ENCODE measurements at regions not wholly inside any gene's neighbourhood (a gene's known extent, or its start where the extent isn't known, plus 50 kb on each side); places are given as distances from the start of the nearest gene placed in this dataset.

DNA sequence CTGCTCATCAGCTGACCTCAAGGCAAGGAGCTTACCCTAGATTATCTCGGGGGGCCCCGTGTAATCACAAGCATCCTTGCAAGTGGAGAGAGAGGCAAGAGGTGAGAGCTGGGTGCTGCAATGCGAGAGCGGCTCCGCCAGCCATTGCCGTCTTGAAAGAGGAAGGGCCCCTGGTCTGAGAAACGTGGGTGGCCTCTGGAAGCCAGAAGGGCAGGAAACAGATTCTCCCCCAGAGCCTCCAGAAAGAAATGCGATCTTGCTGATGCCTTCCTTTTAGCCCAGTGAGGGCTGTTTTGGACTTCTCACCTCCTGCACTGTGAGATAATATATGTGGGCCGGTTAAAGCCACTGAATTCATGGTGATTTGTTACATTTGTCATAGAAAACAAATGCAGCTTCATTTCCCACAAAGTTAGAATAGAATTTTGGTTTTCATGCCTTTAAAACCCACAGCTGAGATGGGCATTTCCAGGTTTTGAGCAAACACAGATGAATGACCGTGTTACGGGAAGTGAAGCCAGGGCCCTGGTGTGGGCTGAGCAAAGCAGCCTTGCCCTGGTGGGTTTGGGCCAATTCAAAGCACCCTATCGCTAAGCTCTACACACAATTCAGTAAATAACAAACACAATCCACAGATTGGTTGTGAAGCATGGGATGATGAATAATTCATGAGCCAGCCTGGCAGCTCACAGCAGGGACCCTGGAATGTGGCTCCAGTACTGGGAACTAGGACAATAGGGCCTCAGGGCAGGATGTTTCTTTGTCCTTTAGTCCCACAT, 319.9 kb upstream of the HS6ST1 start:
- Histone ChIP-seq H3K9me3 (ENCODE audit: control insufficient read depth, insufficient read depth, low read length) (no peaks in the 10 kb centered on the region), H3K36me3 (ENCODE audit: control insufficient read depth, insufficient read depth, low read length) (no peaks in the 10 kb centered on the region), H3K4me3 (ENCODE audit: low read depth, low read length) (no peak overlapping the region), H3K27me3 (ENCODE audit: control insufficient read depth, insufficient read depth, low read length) (peaks cover 5% of the 10 kb centered on the region), H3K27ac (ENCODE audit: low read depth, low read length) (peak overlapping the region; percentile 98), H3K9ac (ENCODE audit: low read depth, low read length) (peak overlapping the region; percentile 64), H3K4me1 (ENCODE audit: control insufficient read depth, insufficient read depth, low read length) (peaks cover 24% of the 10 kb centered on the region)

DNA sequence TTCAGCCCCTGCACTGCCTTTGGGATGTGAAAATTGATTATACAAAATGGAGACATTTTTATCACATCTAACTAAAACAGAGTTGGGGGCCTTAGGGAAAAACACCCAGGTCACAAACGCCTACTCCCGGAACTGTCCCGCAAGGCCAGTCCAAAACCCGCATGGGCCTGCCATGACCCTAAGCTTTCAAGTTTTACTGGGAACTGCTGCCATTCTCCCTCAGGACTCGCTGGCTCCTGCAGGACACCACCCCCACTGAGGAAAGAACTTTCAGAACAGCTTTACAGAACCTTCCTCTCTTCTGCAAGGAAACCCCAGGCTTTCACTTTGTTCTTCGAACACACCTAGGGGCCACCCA, 320.4 kb upstream of the HS6ST1 start:
- Histone ChIP-seq H3K4me1 (ENCODE audit: control insufficient read depth, insufficient read depth, low read length) (peaks cover 30% of the 10 kb centered on the region), H3K9ac (ENCODE audit: low read depth, low read length) (peak overlapping the region; percentile 64), H3K27me3 (ENCODE audit: control insufficient read depth, insufficient read depth, low read length) (peaks cover 5% of the 10 kb centered on the region), H3K36me3 (ENCODE audit: control insufficient read depth, insufficient read depth, low read length) (no peaks in the 10 kb centered on the region), H3K9me3 (ENCODE audit: control insufficient read depth, insufficient read depth, low read length) (no peaks in the 10 kb centered on the region), H3K4me3 (ENCODE audit: low read depth, low read length) (no peak overlapping the region), H3K27ac (ENCODE audit: low read depth, low read length) (peak overlapping the region; percentile 98)

DNA sequence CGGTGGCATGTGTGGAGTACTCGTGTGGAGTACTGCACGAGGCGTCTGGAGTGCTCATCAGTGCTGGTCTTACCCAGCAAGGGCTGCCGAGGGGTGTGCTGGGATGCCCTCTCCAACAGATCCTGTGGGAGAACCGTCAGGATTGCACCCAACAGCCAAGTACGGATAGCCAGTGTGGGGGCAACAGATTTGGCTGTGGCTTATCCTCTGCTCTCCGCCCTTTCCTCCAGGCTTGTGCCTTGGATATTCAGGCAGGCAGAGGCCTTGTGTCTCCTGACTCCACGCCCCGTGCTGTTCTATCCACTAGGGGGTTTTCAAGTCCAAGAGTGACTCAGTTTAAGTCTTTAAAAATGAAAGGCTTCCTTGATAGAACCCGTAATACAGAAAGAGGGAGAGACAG, 321.0 kb upstream of the HS6ST1 start:
- Histone ChIP-seq H3K27me3 (ENCODE audit: control insufficient read depth, insufficient read depth, low read length) (peaks cover 5% of the 10 kb centered on the region), H3K27ac (ENCODE audit: low read depth, low read length) (peak overlapping the region; percentile 98), H3K9ac (ENCODE audit: low read depth, low read length) (peak overlapping the region; percentile 64; the same call in 1 of the 2 replicates), H3K36me3 (ENCODE audit: control insufficient read depth, insufficient read depth, low read length) (no peaks in the 10 kb centered on the region), H3K4me3 (ENCODE audit: low read depth, low read length) (no peak overlapping the region), H3K4me1 (ENCODE audit: control insufficient read depth, insufficient read depth, low read length) (peaks cover 34% of the 10 kb centered on the region), H3K9me3 (ENCODE audit: control insufficient read depth, insufficient read depth, low read length) (no peaks in the 10 kb centered on the region)

DNA sequence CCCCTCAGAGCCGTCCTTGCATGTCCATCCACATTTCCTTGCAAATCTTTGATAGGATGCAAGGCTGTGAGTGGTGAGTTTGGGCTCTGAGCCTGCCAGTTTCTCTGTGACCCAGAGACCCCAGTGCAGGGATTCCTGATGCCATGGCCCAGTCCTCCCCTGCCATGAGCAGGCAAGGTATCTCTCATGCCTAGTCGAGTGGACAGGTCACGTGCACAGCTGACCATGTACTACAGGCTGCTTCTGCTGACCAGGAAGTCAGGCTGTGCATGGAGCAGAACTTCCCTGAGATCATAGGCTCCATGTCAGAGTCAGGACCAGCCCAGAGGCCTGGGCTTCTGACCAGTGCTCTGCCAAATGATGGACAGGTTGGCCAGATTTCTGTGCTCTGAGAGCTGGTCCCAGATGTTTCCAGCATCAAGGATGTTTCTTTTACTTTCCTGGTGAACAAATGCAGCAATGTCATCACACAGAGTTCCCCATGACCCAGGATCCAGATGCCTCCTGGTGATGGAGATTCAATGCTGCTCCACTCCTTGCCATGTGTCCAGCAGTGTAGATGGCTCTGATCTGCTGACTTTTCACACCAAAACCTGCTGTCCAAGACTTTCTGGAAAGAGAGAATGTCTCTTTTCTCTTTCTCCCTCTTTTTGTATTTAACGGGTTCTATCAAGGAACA, 321.6 kb upstream of the HS6ST1 start:
- Histone ChIP-seq H3K4me3 (ENCODE audit: low read depth, low read length) (no peak overlapping the region), H3K9ac (ENCODE audit: low read depth, low read length) (no peak overlapping the region), H3K4me1 (ENCODE audit: control insufficient read depth, insufficient read depth, low read length) (peaks cover 39% of the 10 kb centered on the region)

DNA sequence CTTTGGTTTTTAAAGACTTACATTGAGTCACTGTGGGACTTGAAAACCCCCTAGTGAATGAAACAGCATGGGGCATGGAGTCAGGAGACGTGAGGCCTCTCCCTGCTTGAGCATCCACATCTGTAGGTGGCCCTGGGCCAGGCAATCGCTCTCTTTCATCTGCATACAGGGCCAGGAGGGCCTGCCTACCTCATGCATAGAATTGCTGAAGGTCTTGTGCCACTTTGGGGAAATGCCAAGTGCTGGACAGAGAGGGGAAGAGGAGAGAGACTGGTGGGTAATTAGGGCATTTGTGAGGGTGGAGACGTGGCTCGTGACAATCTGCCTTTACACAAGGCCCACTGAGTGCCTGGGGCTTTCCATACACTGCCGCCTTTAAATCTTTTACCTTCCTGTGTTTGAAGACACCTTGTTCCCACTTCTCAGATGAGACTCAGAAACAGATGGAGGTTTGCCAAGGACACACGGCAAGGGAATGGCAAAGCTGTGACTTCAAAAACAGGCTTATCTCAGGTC, 322.2 kb upstream of the HS6ST1 start:
- H3K9me3 ChIP-seq (ENCODE audit: control insufficient read depth, insufficient read depth, low read length): no peaks in the 10 kb centered on the region
- H3K9ac ChIP-seq (ENCODE audit: low read depth, low read length): no peak overlapping the region
- no peak overlapping the region for H3K4me3 ChIP-seq (ENCODE audit: low read depth, low read length)
- peaks cover 45% of the 10 kb centered on the region for H3K4me1 ChIP-seq (ENCODE audit: control insufficient read depth, insufficient read depth, low read length)
- H3K36me3 ChIP-seq (ENCODE audit: control insufficient read depth, insufficient read depth, low read length): no peaks in the 10 kb centered on the region
- peaks cover 5% of the 10 kb centered on the region for H3K27me3 ChIP-seq (ENCODE audit: control insufficient read depth, insufficient read depth, low read length)
- no peak overlapping the region for H3K27ac ChIP-seq (ENCODE audit: low read depth, low read length)

More for the DNA sequence above, 321.6 kb upstream of the HS6ST1 start:
- Histone ChIP-seq H3K36me3 (ENCODE audit: control insufficient read depth, insufficient read depth, low read length) (no peaks in the 10 kb centered on the region), H3K27me3 (ENCODE audit: control insufficient read depth, insufficient read depth, low read length) (peaks cover 5% of the 10 kb centered on the region), H3K27ac (ENCODE audit: low read depth, low read length) (no peak overlapping the region), H3K9me3 (ENCODE audit: control insufficient read depth, insufficient read depth, low read length) (no peaks in the 10 kb centered on the region)

DNA sequence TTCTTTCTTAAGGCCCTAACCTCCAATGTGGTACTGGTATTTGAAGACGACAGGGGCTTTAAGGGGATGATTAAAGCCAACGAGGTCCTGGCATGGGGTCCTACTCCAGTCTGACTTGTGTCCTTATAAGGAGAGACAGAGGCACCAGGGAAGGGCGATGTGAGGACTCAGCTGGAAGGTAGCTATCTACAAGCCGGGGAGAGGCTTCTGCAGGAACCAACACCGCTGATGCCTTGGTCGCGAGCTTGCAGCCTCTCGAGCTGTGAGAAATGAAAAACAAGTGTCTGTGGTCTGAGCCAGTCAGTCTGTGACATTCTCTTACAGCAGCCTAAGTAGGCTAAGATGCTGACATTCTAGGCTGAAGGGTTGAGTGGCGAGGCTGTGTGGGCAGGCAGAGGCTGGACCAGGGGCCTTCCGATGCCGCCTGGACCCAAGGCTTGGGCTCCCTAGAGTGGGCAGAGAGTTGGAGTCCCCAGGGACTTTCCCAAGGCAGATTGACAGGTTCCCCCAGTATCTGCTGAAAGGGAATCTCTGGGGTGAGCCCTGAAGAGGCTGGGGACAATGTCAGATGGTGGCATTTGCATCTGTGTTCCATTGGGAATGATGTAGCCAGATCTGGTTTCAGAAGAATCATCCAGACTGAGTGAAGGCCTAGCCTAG, 322.9 kb upstream of the HS6ST1 start:
- no peak overlapping the region for H3K27ac ChIP-seq (ENCODE audit: low read depth, low read length)
- H3K4me3 ChIP-seq (ENCODE audit: low read depth, low read length): no peak overlapping the region
- no peaks in the 10 kb centered on the region for H3K36me3 ChIP-seq (ENCODE audit: control insufficient read depth, insufficient read depth, low read length)
- peaks cover 5% of the 10 kb centered on the region for H3K27me3 ChIP-seq (ENCODE audit: control insufficient read depth, insufficient read depth, low read length)
- H3K4me1 ChIP-seq (ENCODE audit: control insufficient read depth, insufficient read depth, low read length): peaks cover 46% of the 10 kb centered on the region
- H3K9ac ChIP-seq (ENCODE audit: low read depth, low read length): no peak overlapping the region
- H3K9me3 ChIP-seq (ENCODE audit: control insufficient read depth, insufficient read depth, low read length): no peaks in the 10 kb centered on the region

DNA sequence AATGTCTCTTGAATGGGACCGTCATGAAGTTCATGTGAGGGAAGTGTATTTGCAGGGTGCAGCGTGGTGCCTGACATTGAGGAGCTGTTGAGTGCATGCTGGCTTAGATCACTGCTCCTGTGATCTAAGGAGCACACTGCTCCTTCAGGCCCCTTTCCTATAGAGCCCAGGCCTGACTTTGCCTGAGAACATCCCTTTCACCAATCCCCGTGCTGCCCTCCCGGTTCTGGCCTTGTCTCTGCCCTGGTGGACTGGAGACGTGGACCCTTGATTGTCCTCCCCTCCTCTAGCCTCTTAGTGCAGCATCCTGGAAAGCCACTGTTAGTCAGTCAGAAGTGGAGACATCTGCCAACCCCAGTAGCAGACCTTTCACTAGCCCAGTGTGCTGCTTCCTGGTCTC, 323.6 kb upstream of the HS6ST1 start:
- Histone ChIP-seq H3K36me3 (ENCODE audit: control insufficient read depth, insufficient read depth, low read length) (no peaks in the 10 kb centered on the region), H3K4me1 (ENCODE audit: control insufficient read depth, insufficient read depth, low read length) (peaks cover 46% of the 10 kb centered on the region), H3K9ac (ENCODE audit: low read depth, low read length) (no peak overlapping the region), H3K9me3 (ENCODE audit: control insufficient read depth, insufficient read depth, low read length) (no peaks in the 10 kb centered on the region), H3K27me3 (ENCODE audit: control insufficient read depth, insufficient read depth, low read length) (peaks cover 5% of the 10 kb centered on the region), H3K27ac (ENCODE audit: low read depth, low read length) (no peak overlapping the region), H3K4me3 (ENCODE audit: low read depth, low read length) (no peak overlapping the region)

DNA sequence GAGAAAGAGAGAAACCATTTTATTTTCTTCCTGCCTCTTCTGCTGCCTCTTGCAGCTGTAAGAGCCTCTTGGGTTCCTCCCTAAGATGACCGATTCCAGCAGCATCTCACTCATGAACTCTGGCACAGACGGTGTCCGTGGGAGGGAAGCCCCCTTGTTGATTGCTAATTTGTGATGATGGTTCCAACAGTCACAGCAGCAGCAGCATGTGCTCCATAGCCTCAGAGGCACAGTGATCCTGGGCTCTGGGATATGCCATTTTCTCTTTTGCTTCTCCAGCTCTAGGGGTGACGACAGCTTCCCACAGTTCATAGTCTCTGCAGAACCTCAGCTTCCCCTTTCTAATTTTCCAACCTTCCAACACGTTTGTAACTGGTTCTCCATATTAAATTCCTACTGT, 324.2 kb upstream of the HS6ST1 start:
- Histone ChIP-seq H3K4me3 (ENCODE audit: low read depth, low read length) (no peak overlapping the region), H3K27ac (ENCODE audit: low read depth, low read length) (no peak overlapping the region), H3K9ac (ENCODE audit: low read depth, low read length) (no peak overlapping the region), H3K27me3 (ENCODE audit: control insufficient read depth, insufficient read depth, low read length) (peaks cover 5% of the 10 kb centered on the region), H3K36me3 (ENCODE audit: control insufficient read depth, insufficient read depth, low read length) (no peaks in the 10 kb centered on the region), H3K9me3 (ENCODE audit: control insufficient read depth, insufficient read depth, low read length) (no peaks in the 10 kb centered on the region), H3K4me1 (ENCODE audit: control insufficient read depth, insufficient read depth, low read length) (peaks cover 41% of the 10 kb centered on the region)

DNA sequence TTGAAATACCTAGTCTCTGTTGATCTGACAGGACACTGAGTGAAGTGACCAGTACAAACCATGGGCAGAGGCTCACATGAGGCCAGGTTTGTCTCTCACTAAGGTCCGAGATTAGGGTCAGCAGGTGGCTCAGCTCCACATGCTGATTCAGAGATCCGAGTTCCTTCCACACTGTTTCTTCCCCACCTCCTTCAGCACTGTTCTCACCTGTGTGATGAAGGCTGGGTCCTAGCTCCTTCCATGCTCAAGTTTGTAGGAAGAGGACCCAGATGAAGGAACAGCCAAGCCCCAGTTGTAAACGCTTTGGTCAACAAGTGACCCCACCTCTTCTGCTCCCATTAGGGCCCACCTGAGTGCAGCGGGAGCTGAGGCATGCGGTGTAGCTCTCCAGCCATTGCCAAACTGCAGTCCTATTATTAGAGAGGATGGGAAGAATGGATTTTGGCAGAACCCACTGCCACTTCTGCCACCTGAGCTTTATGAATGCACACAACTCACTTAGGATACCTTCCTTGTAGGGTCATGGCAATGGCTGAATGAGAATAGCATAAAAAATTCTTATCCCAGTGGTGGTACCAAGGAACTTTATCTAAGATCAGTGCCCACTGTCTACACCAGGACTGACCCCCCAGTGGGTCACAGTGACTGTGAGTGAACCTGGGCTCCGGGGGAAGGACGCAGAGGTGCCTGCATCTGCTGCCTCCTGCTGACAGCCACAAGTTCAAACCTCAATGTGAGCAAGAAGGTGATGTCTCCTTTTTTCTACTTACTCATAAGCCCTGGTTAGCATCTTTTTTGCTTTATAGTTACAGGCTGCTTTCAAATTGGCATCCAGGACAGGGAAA, 324.8 kb upstream of the HS6ST1 start:
- Histone ChIP-seq H3K4me3 (ENCODE audit: low read depth, low read length) (no peak overlapping the region), H3K27me3 (ENCODE audit: control insufficient read depth, insufficient read depth, low read length) (peaks cover 5% of the 10 kb centered on the region), H3K36me3 (ENCODE audit: control insufficient read depth, insufficient read depth, low read length) (no peaks in the 10 kb centered on the region), H3K27ac (ENCODE audit: low read depth, low read length) (peak overlapping the region; percentile 21), H3K4me1 (ENCODE audit: control insufficient read depth, insufficient read depth, low read length) (peaks cover 35% of the 10 kb centered on the region), H3K9me3 (ENCODE audit: control insufficient read depth, insufficient read depth, low read length) (no peaks in the 10 kb centered on the region), H3K9ac (ENCODE audit: low read depth, low read length) (no peak overlapping the region)

DNA sequence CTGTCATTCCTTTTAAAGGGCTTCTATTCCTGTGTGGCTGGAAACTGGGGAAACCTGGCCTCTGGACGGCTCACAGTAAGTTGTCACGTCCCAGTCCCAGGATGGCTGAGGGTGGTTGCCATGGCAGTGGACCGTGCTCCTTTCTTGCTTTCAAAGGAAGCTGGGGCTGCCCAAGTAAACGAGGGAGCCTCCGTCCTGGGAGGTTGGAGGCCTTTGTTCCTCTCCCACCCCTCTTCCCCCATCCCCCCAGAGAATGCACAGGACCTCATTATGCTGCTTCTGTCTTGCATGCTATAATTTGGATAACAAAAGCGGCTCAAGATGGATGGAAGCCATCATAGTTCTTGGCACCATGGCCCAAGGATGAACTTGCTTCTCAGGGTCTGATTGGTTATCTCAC, 325.5 kb upstream of the HS6ST1 start:
- H3K9ac ChIP-seq (ENCODE audit: low read depth, low read length): no peak overlapping the region
- no peaks in the 10 kb centered on the region for H3K9me3 ChIP-seq (ENCODE audit: control insufficient read depth, insufficient read depth, low read length)
- H3K27me3 ChIP-seq (ENCODE audit: control insufficient read depth, insufficient read depth, low read length): peaks cover 5% of the 10 kb centered on the region
- peak overlapping the region; percentile 21 for H3K27ac ChIP-seq (ENCODE audit: low read depth, low read length)
- H3K4me1 ChIP-seq (ENCODE audit: control insufficient read depth, insufficient read depth, low read length): peaks cover 30% of the 10 kb centered on the region
- no peaks in the 10 kb centered on the region for H3K36me3 ChIP-seq (ENCODE audit: control insufficient read depth, insufficient read depth, low read length)
- no peak overlapping the region for H3K4me3 ChIP-seq (ENCODE audit: low read depth, low read length)
